GM12878 (cell line): ENCODE measurements at regions not wholly inside any gene's neighbourhood (a gene's known extent, or its start where the extent isn't known, plus 50 kb on each side); places are given as distances from the start of the nearest gene placed in this dataset.

Experiments
- ATAC-seq: fragments of 200-7000 bp; cut with Tn5 transposase; 3 replicates; pipeline ENCODE4 v1.9.1; 2020; ENCODE audit warnings: mild to moderate bottlenecking, moderate library complexity
- BruUV-seq: library from RNA; stranded (reverse); fragments of 400-500 nt; replicated peaks from 2 replicates; lab custom pipeline; 2021; lab: Mats Ljungman, UMichigan
- CTCF ChIA-PET: fragments of 300-600 bp; sonication (Branson Sonifier 250); formaldehyde crosslinking; extraction: SDS; loops from one replicate; lab custom pipeline; 2021; ENCODE audit warnings: inconsistent platforms; lab: Yijun Ruan, JAX
- POLR2A ChIA-PET: fragments of 350-600 bp; formaldehyde crosslinking; extraction: SDS; loops from one replicate; lab custom pipeline; 2021; ENCODE audit warnings: inconsistent platforms; lab: Charles Lee
- RAD21 ChIA-PET: fragments of 300-600 bp; sonication (Branson Sonifier 250); formaldehyde crosslinking; loops from one replicate; lab custom pipeline; 2023; ENCODE audit warnings: antibody characterized with exemption; ENCODE audit not compliant: unreplicated experiment; lab: Charles Lee
- SMC1A ChIA-PET: fragments of 300-600 bp; sonication (Branson Sonifier 250); formaldehyde crosslinking; loops from one replicate; lab custom pipeline; 2023; ENCODE audit not compliant: unreplicated experiment, uncharacterized antibody; lab: Charles Lee
- DNase-seq: peaks from one replicate; pipeline ENCODE4 v3.0.0-alpha.2; 2011; ENCODE audit warnings: low read depth, low spot score
- FAIRE-seq: peaks from 3 replicates; lab custom pipeline; 2011; peaks lifted over from hg19 to GRCh38; lab: Jason Lieb, UNC
- H2AFZ ChIP-seq: 2 replicates; pipeline ENCODE4 v1.6.0; 2011; ENCODE audit warnings: low read depth, low read length, control low read depth; ENCODE audit not compliant: control insufficient read depth
- H3K27ac ChIP-seq: 2 replicates; pipeline ENCODE4 v1.5.1; 2011; ENCODE audit warnings: control low read depth; ENCODE audit not compliant: control insufficient read depth, insufficient read depth
- H3K27me3 ChIP-seq, 2 experiments: replicated peaks in 1 of 2; 2 replicates each; pipeline versions ENCODE4 v1.6.0 to v1.6.1; 2011; ENCODE audit warnings: low read length in 1 of 2; ENCODE audit not compliant: control insufficient read depth in 2 of 2, insufficient read depth in 2 of 2
- H3K36me3 ChIP-seq, 2 experiments: 2 replicates each; pipeline ENCODE4 v1.5.1; 2011; ENCODE audit warnings: low read length in 1 of 2; ENCODE audit not compliant: control insufficient read depth in 2 of 2, insufficient read depth in 2 of 2
- H3K4me1 ChIP-seq: 2 replicates; pipeline ENCODE4 v1.6.1; 2011; ENCODE audit warnings: mild to moderate bottlenecking, low read length, moderate library complexity, mixed read lengths; ENCODE audit not compliant: control insufficient read depth, insufficient read depth
- H3K4me2 ChIP-seq: 2 replicates; pipeline ENCODE4 v1.6.0; 2011; ENCODE audit warnings: control low read depth; ENCODE audit not compliant: control insufficient read depth, insufficient read depth
- H3K4me3 ChIP-seq: fragments of 200-600 bp; sonication (generic); 2 replicates; pipeline ENCODE4 v1.5.1; 2016
- H3K79me2 ChIP-seq: 2 replicates; pipeline ENCODE4 v1.6.0; 2011; ENCODE audit warnings: low read length; ENCODE audit not compliant: control insufficient read depth, insufficient read depth
- H3K9ac ChIP-seq: 2 replicates; pipeline ENCODE4 v1.8.0; 2011; ENCODE audit warnings: low read length, control low read depth, mixed read lengths; ENCODE audit not compliant: control insufficient read depth, insufficient read depth
- H3K9me3 ChIP-seq: replicated peaks from 3 replicates; pipeline ENCODE4 v1.5.1; 2011; ENCODE audit warnings: mild to moderate bottlenecking, low read length; ENCODE audit not compliant: control insufficient read depth, insufficient read depth
- H4K20me1 ChIP-seq: 2 replicates; pipeline ENCODE4 v1.6.0; 2011; ENCODE audit not compliant: control insufficient read depth, insufficient read depth
- BCL11A ChIP-seq: IDR thresholded peaks from 2 replicates; pipeline ENCODE4 v1.6.1; 2011; ENCODE audit warnings: low read depth, low read length
- CREM ChIP-seq: IDR thresholded peaks from 2 replicates; pipeline ENCODE4 v1.6.1; 2014; ENCODE audit warnings: antibody characterized with exemption, low read depth
- DPF2 ChIP-seq: fragments of 450-650 bp; IDR thresholded peaks from 2 replicates; pipeline ENCODE4 v1.6.1; 2017; ENCODE audit warnings: mild to moderate bottlenecking
- ETV6 ChIP-seq, 2 experiments: fragments of 450-650 bp in 1 of 2; IDR thresholded peaks in 1 of 2; conservative IDR thresholded peaks in 1 of 2; 2 replicates each; pipeline ENCODE4 v1.6.1; 2014; ENCODE audit warnings: antibody characterized with exemption in 1 of 2, borderline replicate concordance in 1 of 2, low read depth in 1 of 2, mild to moderate bottlenecking in 1 of 2, moderate library complexity in 1 of 2
- FOS ChIP-seq: IDR thresholded peaks from 3 replicates; pipeline ENCODE4 v1.6.1; 2011; ENCODE audit warnings: borderline replicate concordance; ENCODE audit not compliant: insufficient read length; ENCODE audit errors: extremely low read depth
- IRF4 ChIP-seq: IDR thresholded peaks from 2 replicates; pipeline ENCODE4 v1.6.1; 2011; ENCODE audit warnings: low read depth, low read length
- MTA3 ChIP-seq: IDR thresholded peaks from 2 replicates; pipeline ENCODE4 v1.6.1; 2012; ENCODE audit warnings: low read length, inconsistent platforms, borderline replicate concordance
- PML ChIP-seq: IDR thresholded peaks from 2 replicates; pipeline ENCODE4 v1.6.1; 2012; ENCODE audit warnings: low read length, inconsistent platforms
- SMC3 ChIP-seq: IDR thresholded peaks from 2 replicates; pipeline ENCODE4 v1.6.1; 2011; ENCODE audit warnings: low read length, improper control_type of control experiment, borderline replicate concordance
- SP1 ChIP-seq: IDR thresholded peaks from one replicate; pipeline ENCODE4 v1.6.1; 2011; ENCODE audit warnings: low read depth, low read length
- STAT1 ChIP-seq: fragments of 450-650 bp; conservative IDR thresholded peaks from 2 replicates; pipeline ENCODE4 v1.6.1; 2014; ENCODE audit warnings: antibody characterized with exemption, mild to moderate bottlenecking
- SUPT20H ChIP-seq: IDR thresholded peaks from 2 replicates; pipeline ENCODE4 v1.6.1; 2011; ENCODE audit warnings: low read depth, mild to moderate bottlenecking, low read length, moderate library complexity, borderline replicate concordance; ENCODE audit not compliant: control insufficient read depth
- TCF3 ChIP-seq: IDR thresholded peaks from 2 replicates; pipeline ENCODE4 v1.6.1; 2012; ENCODE audit warnings: low read depth, mild to moderate bottlenecking, low read length, borderline replicate concordance; ENCODE audit not compliant: insufficient read depth
- ZBED1 ChIP-seq: IDR thresholded peaks from 2 replicates; pipeline ENCODE4 v1.6.1; 2016; ENCODE audit warnings: borderline replicate concordance
- ZNF274 ChIP-seq: IDR thresholded peaks from one replicate; pipeline ENCODE4 v1.8.0; 2011; ENCODE audit not compliant: insufficient read length, insufficient read depth
- WGBS: methylation state at CpG from one replicate; pipeline ENCODE4 v1.1.6; 2016; ENCODE audit warnings: low lambda C conversion rate; ENCODE audit not compliant: insufficient replicate concordance, insufficient coverage; ENCODE audit errors: missing lambda C conversion rate; 5-methylcytosine and 5-hydroxymethylcytosine counted together
- in situ Hi-C: fragments of 300-500 bp; cut with MboI; formaldehyde crosslinking; loops from 9 replicates; pipeline ENCODE4 v1.14.3; 2018; ENCODE audit warnings: mixed read lengths
- intact Hi-C: fragments of 100-400 bp; cut with micrococcal nuclease; formaldehyde crosslinking; loops from one replicate; pipeline ENCODE4 v1.14.2; 2022; ENCODE audit not compliant: unreplicated experiment
- TF ChIP-seq, protein P1 (sequence below): IDR thresholded peaks from 2 replicates; pipeline ENCODE4 v1.6.1; 2011; ENCODE audit warnings: borderline replicate concordance, low read depth, mild to moderate bottlenecking, moderate library complexity, mixed read lengths, low read length; ENCODE audit not compliant: insufficient read depth; ENCODE audit errors: extremely low read length
- TF ChIP-seq, protein P2 (sequence below): IDR thresholded peaks from 2 replicates; pipeline ENCODE4 v1.6.1; 2011; ENCODE audit warnings: mild to moderate bottlenecking, low read depth, low read length, moderate library complexity; ENCODE audit not compliant: insufficient replicate concordance

DNA sequence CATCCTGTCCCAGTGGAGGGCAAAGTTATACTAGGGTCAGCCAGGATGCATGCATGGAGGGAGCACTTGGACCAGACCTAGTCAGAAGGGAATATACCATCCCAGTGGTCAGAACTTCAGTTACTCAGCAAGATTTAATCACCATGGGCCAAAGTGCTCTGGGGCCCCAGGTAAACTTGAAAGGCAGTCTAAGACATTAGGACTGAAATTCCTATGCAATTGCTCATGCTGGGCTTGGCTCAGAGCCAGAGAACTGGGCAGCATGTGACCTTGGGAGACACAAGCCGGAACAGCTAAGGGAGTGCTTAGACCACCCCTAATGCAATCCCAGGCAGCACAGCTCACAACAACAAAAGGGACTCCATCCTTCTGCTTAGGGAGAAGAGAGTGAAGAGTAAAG lies 401.3 kb downstream of the KCNJ3 start:
- Histone ChIP-seq H3K9me3 (peaks cover 8% of the 10 kb centered on the region; the same call in 2 of the 3 replicates), H4K20me1 (no peaks in the 10 kb centered on the region), H3K27me3 (no peaks in the 10 kb centered on the region), H3K4me2 (no peak overlapping the region), H3K27ac (no peak overlapping the region), H3K79me2 (no peaks in the 10 kb centered on the region), H2AFZ (no peak overlapping the region), H3K4me3 (no peak overlapping the region), H3K36me3 (no peaks in the 10 kb centered on the region), H3K4me1 (no peaks in the 10 kb centered on the region), H3K9ac (no peak overlapping the region)
- ATAC-seq (no peak), DNase-seq (no peak), FAIRE-seq (no peak)
- TF ChIP-seq MTA3: no peak
- TF ChIP-seq STAT1: no peak
- no peak for TF ChIP-seq PML
- no peak for TF ChIP-seq SUPT20H
- no peak for TF ChIP-seq BCL11A
- no peak for TF ChIP-seq ETV6 (conservative IDR thresholded peaks at IDR 0.05 in 1 of 2, IDR thresholded peaks at IDR 0.05 in 1 of 2; ENCODE audit: borderline replicate concordance in 1 of 2, low read depth in 1 of 2)
- no peak for TF ChIP-seq DPF2
- TF ChIP-seq IRF4: no peak
- TF ChIP-seq FOS: no peak
- TF ChIP-seq, protein P1, sequence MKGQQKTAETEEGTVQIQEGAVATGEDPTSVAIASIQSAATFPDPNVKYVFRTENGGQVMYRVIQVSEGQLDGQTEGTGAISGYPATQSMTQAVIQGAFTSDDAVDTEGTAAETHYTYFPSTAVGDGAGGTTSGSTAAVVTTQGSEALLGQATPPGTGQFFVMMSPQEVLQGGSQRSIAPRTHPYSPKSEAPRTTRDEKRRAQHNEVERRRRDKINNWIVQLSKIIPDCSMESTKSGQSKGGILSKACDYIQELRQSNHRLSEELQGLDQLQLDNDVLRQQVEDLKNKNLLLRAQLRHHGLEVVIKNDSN: no peak
- no peak for TF ChIP-seq SMC3
- TF ChIP-seq CREM: no peak
- no peak for TF ChIP-seq SP1
- TF ChIP-seq, protein P2, sequence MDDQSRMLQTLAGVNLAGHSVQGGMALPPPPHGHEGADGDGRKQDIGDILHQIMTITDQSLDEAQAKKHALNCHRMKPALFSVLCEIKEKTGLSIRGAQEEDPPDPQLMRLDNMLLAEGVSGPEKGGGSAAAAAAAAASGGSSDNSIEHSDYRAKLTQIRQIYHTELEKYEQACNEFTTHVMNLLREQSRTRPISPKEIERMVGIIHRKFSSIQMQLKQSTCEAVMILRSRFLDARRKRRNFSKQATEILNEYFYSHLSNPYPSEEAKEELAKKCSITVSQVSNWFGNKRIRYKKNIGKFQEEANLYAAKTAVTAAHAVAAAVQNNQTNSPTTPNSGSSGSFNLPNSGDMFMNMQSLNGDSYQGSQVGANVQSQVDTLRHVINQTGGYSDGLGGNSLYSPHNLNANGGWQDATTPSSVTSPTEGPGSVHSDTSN: no peak
- no peak for TF ChIP-seq TCF3
- no peak for TF ChIP-seq ZNF274
- no peak for TF ChIP-seq ZBED1
- ChIA-PET CTCF (no interaction called here), RAD21 (no interaction called here), SMC1A (no interaction called here), POLR2A (interaction anchor here (0.6 kb wide), 1 partner anchor 11 kb away, joined by 3 read pairs; no protein-coding TSS in a partner anchor)
- in situ Hi-C loops: no loop called here
- WGBS: 60% methylated on average over 1 of the region's 1 CpG
- no TSS peak for BruUV-seq
- intact Hi-C loops: no loop called here
